ENCODE measurements at regions not wholly inside any gene's neighbourhood (a gene's known extent, or its start where the extent isn't known, plus 50 kb on each side); places are given as distances from the start of the nearest gene placed in this dataset.
"Not testable (repeated sequence)": the region's sequence is repeated elsewhere in the genome, so short reads cannot be mapped to it uniquely, and the experiment has no call there.

DNA sequence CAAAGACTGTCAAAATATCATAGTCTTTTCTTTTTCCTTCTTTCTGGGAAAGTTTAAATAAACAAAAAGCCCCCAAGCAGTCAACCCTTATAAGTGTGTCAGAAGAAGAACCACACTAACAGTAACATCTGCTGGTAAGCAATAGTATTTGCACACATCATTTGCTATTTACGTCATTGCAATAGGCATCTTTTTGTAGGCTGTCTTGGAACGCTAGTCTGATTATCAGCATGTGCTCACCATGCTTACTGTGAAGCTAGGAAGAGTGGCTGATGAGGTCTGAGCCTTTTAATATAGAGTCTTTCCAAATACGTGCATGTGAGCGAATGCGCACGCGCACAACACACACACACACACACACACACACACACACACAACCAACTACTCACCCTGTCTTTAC lies 599.0 kb upstream of the TPK1 start:
- no peak for DNase-seq

- DNase-seq, result no peak
Measured at GRCh38 chr7:145431834-145432233, 596.0 kb upstream of the TPK1 start.

DNA sequence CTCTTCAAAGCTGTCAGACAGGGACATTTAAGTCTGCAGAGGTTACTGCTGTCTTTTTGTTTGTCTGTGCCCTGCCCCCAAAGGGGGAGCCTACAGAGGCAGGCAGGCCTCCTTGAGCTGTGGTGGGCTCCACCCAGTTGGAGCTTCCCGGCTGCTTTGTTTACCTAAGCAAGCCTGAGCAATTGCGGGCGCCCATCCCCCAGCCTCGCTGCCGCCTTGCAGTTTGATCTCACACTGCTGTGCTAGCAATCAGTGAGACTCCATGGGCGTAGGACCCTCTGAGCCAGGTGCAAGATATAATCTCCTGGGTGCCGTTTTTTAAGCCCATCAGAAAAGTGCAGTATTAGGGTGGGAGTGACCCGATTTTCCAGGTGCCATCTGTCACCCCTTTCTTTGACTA lies 582.6 kb upstream of the TPK1 start:
- DNase-seq, result not testable (repeated sequence)

GRCh38 chr7:145411066-145411465 lies 575.2 kb upstream of the TPK1 start:
- no peak for DNase-seq

GRCh38 chr7:145398758-145399157 lies 562.9 kb upstream of the TPK1 start:
- no peak for DNase-seq

- no peak for DNase-seq
Measured at GRCh38 chr7:145394126-145394525, 558.3 kb upstream of the TPK1 start.

GRCh38 chr7:145382762-145383161 lies 546.9 kb upstream of the TPK1 start:
- DNase-seq, result no peak

GRCh38 chr7:145378197-145378596 lies 542.3 kb upstream of the TPK1 start:
- no peak for DNase-seq

DNA sequence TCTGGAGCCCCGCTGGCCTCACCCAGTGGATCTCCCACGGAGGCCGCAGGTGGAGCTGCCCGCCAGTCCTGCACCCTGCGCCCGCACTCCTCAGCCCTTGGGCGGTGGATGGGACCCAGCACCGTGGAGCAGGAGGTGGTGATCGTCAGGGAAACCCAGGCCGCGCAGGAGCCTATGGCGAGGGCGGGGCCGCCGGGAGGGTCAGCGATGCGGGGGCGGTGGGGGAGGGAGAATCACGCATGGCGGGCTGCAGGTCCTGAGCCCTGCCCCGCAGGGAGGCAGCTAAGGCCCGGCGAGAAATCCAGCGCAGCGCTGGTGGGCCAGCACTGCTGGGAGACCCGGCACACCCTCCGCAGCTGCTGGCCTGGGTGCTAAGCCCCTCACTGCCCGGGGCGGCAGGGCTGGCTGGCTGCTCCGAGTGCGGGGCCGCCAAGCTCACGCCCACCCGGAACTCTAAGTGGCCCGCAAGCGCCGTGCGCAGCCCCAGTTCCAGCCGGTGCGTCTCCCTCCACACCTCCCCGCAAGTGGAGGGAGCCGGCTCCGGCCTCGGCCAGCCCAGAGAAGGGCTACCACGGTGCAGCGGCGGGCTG lies 524.8 kb upstream of the TPK1 start:
- DNase-seq, result no peak

DNA sequence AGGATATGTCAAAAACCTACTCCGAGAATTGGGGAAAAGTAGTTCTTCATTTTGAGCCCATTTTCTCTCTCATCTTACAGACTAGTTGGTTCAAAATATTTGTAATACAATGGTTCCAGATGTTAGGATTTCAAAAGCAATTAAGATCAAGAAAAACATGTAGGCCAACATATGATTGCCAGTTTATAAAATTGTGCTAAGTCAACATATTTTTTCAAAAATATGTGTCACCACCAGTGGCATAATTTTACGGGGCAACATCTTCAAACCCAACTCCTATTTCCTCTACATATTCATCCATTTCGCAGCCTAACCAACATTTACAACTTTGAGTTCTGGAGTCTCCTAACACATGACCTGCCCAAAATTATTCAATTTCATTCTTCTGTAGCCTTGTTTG lies 514.5 kb upstream of the TPK1 start:
- DNase-seq, result no peak

GRCh38 chr7:145349452-145349851 lies 513.6 kb upstream of the TPK1 start:
- not testable (repeated sequence) for DNase-seq

DNA sequence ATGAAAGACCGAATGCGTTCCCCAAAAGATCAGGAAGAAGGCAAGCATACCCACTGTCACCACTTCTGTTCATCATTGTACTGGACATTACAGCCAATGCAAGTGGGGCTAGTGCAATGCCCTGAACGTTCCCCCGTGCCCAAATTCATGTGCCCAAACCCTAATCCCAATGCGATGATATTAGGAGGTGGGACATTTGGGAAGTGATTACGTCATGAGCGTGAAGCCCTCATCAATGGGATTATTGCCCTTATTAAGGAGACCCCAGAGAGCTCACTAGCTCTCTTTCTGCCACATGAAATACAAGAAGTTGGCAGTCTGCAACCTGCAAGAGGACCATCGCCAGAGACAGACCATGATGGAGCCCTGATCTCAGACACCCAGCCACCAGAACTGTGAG lies 511.4 kb upstream of the TPK1 start:
- DNase-seq, result no peak

DNA sequence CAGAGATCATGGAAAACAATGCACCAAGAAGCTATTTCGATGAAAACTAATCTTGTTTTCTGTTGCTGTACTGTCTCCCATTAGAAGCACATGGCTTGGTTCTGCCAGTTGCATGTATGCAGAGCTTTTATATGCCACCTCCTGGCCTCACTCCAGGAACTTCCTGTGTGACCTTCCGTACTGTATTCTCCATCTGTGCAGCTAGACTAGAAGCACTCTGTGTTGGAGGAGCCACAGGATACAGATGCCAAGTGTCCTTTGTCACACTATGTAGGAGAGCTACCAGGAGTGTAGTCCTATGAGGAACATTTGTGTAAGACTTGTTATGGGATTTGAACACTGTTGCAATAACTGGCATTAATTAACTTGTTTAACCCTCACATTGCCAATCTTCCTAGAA lies 503.5 kb upstream of the TPK1 start:
- no peak for DNase-seq

DNA sequence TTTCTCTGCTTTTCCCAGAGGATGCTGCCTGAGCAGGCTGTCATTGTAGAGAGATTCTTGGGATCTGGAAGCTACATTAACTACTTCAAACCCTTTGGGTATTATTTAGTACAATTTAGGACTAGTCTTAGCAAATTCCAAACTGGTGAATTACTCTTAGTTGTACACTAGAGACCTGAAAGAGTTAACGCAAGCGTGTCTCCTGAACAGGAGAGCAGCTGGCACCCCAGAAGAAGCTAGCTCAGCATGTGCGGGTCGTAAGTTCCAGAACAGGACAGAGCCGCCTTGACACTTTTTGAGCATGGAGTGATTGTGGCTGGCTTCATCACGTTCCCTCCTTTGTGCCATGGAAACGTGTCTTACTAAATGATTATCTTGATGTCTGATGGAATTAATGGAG lies 495.7 kb upstream of the TPK1 start:
- no peak for DNase-seq

DNA sequence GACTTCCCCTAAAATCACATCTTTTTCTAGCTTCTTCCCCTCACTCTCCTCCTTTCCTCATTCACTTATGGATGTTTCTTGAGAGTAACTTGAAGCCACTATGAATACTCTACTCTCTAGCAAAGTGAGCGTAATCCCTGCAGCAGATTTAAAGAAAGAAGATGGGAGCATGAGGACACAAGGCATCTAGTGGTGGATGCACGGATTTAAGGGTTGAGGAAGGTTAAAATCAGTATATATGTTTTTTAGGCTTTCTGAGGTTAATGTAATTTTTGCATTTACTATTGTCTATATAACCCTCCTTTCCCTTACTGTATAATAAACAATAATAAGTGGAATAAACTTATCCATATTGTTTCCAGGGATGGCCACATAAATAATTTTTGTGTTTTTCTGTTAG lies 495.2 kb upstream of the TPK1 start:
- no peak for DNase-seq

- no peak for DNase-seq
Measured at GRCh38 chr7:145327646-145328045, 491.8 kb upstream of the TPK1 start.

GRCh38 chr7:145324081-145324480 lies 488.2 kb upstream of the TPK1 start:
- no peak for DNase-seq

DNA sequence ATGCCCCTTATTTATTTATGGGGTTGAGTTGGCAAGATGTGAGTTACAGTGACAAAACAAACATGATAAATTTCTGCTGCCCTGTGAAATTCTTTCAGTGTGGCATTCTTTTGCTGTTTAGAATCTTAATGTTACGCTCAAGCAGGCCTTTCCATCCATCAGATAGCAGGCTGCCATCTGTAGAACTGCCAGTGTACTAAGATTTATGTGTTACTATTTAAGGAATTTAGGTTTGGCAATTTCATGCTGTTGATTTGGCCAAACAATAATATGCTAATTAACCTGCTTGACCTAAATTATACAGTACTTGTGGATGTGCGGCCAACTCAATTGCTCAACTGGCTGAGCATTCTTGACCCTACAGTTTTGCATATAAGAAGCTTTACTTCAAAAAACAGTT lies 477.7 kb upstream of the TPK1 start:
- DNase-seq, result no peak

DNA sequence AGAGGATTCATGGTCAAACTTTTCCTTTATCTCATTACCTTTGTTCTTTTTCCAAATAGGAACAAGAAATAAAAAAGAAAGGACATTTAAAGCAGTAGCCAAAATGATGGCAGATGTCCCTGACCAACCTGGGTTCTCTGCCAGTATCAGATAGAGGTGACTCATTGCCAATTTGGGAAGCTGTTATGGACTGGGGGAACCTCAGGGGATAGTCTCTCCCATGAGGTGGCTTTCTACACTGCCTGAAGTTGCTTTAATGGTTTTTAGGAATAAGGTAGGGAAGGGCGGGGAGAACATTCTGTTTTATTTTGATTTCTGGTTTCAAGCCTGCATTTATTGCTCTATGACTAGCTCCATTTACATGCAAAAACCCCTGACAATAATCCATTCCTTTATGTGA lies 457.9 kb upstream of the TPK1 start:
- no peak for DNase-seq

- no peak for DNase-seq
Measured at GRCh38 chr7:145293228-145293701, 457.4 kb upstream of the TPK1 start.

DNA sequence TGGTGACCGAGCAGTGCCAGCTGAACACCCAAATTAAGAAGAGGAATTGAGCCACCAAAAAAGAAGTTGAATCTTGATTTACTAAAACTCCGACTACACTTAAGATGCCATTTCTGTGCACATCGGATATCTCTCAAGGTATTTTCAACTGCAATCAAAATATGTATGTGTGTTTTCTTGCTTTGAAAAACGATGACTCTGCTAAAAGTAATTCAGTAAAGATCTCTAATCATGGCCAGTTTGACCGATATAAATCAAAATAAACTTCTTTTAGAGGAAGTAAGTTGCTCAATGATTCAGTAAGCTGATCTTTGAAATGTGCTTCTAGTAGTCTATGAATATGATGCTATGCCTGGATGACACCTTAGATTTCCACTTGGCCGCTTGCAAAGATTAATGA lies 453.5 kb upstream of the TPK1 start:
- DNase-seq, result no peak

GRCh38 chr7:145276118-145276517 lies 440.3 kb upstream of the TPK1 start:
- DNase-seq, result no peak

- DNase-seq, result no peak
Measured at GRCh38 chr7:145269418-145270161, 433.7 kb upstream of the TPK1 start.

DNA sequence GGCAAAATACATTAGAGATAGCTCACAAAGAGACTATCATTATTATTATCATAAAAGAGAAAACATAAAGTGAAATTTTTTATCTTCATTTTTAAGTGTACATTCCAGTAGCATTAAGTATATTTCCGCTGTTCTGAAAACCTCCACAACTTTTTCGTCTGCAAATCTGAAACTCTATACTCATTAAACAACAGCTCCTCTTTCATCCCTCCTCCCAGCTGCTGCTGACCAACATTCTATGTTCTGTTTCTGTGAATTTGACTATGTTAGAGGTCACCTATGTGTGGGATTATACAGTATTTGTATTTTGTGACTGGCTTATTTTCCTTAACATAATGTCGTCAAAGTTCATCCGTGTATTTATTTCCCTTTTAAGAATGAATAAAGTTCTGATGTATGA lies 429.3 kb upstream of the TPK1 start:
- DNase-seq, result no peak

GRCh38 chr7:145263886-145264285 lies 428.0 kb upstream of the TPK1 start:
- DNase-seq, result no peak
